Tibial artery (tissue), 4 donors: ENCODE measurements at regions not wholly inside any gene's neighbourhood (a gene's known extent, or its start where the extent isn't known, plus 50 kb on each side); places are given as distances from the start of the nearest gene placed in this dataset.

Source experiments
- DNase-seq, 2 donors: peaks; one replicate each; pipeline ENCODE4 v3.0.0-alpha.2; 2019
- H3K27ac ChIP-seq, 2 donors: fragments of 200-600 bp; sonication (generic) in 1 of 2; 1 replicate in 1 of 2; 2 replicates in 1 of 2; pipeline ENCODE4 v1.5.1; 2018 to 2019; ENCODE audit warnings: mild to moderate bottlenecking in 1 of 2
- H3K27me3 ChIP-seq, 2 donors: fragments of 200-600 bp; sonication (generic) in 1 of 2; one replicate each; pipeline versions ENCODE4 v1.5.1 to v1.6.0; 2016 to 2019
- H3K36me3 ChIP-seq, 3 donors: fragments of 200-600 bp; sonication (generic) in 2 of 3; one replicate each; pipeline ENCODE4 v1.5.1; 2016 to 2019; ENCODE audit warnings: mild to moderate bottlenecking in 2 of 3
- H3K4me1 ChIP-seq, 4 donors: fragments of 200-600 bp; sonication (generic) in 2 of 4; 1 replicate in 3 of 4; 2 replicates in 1 of 4; pipeline ENCODE4 v1.5.1; 2016 to 2019
- H3K4me3 ChIP-seq, 2 donors: fragments of 200-600 bp; sonication (generic) in 1 of 2; 1 replicate in 1 of 2; 2 replicates in 1 of 2; pipeline ENCODE4 v1.5.1; 2018 to 2019; ENCODE audit warnings: mild to moderate bottlenecking in 2 of 2
- H3K9me3 ChIP-seq, 3 donors: fragments of 200-600 bp; sonication (generic) in 1 of 3; one replicate each; pipeline ENCODE4 v1.5.1; 2016 to 2019
- intact Hi-C: fragments of 100-400 bp; cut with DNase I; formaldehyde crosslinking; loops from one replicate; pipeline ENCODE4 v1.15.0; 2023; ENCODE audit warnings: low total_unique reads
- TF ChIP-seq, protein P1 (sequence below), 2 experiments: fragments of 200-600 bp in 1 of 2; fragments of 450-650 bp in 1 of 2; IDR thresholded peaks; one replicate each; pipeline ENCODE4 v1.5.1; 2017 to 2019; ENCODE audit warnings: antibody characterized with exemption in 2 of 2, mild to moderate bottlenecking in 1 of 2, moderate library complexity in 1 of 2

DNA sequence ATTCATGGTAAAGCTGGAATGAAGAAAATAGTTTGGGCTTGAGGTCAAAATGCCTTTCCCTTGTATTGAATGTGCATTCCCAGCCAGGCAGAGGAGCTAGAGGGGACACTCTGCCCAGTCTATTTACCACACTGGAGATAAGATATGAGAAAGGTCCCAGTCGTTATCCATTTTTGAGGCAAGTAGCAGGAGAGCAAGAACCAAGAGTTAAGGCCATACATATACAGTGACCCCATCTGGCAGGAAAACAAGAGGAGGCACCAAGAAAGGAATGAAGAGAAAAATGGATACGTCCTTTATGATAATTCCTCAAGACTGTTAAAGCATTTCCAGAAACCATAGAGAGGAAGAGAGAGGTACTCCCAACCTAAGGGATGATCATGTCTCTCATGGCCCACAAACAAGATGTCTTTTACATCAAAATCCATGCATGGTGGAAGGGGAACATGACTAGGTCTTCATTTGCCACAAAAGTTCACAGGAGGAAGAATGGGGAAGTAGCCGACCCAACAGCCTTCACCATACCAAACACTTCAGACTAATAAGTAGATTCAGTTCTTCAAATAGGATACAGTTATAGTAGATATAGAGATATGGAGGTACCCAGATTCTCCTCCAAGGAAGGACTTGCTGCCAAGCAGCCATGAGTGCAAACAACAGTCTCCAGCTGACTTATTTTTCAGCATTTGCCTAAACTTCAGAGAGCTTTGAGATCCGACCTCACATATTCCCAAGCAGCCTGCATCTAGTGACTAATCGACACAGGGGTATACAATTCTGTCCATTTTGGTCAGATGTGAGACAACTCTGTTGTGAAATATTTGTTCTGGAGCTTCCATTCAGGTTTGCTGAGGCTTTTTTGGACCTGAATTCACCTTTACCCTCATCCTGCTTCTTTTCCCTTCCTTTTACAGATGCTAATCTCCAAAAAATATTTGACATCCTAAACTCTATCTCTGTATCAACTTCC is 61.1 kb upstream of the CCDC71L start:
- Histone ChIP-seq H3K4me1 (peaks cover 0 to 21% (median 2%) of the 10 kb centered on the region in 4 donors), H3K27ac (no peak overlapping the region), H3K36me3 (no peaks in the 10 kb centered on the region), H3K4me3 (no peak overlapping the region), H3K27me3 (no peaks in the 10 kb centered on the region), H3K9me3 (no peaks in the 10 kb centered on the region)
- TF ChIP-seq, protein P1, sequence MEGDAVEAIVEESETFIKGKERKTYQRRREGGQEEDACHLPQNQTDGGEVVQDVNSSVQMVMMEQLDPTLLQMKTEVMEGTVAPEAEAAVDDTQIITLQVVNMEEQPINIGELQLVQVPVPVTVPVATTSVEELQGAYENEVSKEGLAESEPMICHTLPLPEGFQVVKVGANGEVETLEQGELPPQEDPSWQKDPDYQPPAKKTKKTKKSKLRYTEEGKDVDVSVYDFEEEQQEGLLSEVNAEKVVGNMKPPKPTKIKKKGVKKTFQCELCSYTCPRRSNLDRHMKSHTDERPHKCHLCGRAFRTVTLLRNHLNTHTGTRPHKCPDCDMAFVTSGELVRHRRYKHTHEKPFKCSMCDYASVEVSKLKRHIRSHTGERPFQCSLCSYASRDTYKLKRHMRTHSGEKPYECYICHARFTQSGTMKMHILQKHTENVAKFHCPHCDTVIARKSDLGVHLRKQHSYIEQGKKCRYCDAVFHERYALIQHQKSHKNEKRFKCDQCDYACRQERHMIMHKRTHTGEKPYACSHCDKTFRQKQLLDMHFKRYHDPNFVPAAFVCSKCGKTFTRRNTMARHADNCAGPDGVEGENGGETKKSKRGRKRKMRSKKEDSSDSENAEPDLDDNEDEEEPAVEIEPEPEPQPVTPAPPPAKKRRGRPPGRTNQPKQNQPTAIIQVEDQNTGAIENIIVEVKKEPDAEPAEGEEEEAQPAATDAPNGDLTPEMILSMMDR (IDR thresholded peaks at IDR 0.05) = no peak
- DNase-seq = no peak
- intact Hi-C loops = no loop called here

DNA sequence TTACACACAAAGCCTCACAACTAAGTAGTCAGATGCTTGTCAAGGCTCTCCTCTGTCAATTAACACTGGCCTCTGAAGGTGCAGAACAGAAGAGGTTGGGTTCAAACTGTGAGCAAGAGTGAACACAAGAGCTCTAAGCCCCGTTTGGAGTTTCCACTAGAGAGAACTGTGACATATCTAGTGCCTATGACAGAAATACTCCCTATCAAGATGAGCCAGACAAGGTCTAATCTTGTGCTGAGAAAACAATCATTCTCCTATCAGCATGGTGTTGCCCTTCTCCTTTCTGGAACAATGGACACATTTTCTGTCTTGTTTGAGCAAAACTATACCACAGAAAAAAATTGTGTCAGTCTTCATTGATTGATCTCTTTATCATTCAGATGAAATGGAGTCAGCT is 62.4 kb upstream of the CCDC71L start:
- Histone ChIP-seq H3K4me1 (peaks cover 0 to 8% (median 0%) of the 10 kb centered on the region in 4 donors), H3K27ac (no peak overlapping the region), H3K9me3 (no peaks in the 10 kb centered on the region), H3K27me3 (no peaks in the 10 kb centered on the region), H3K36me3 (no peaks in the 10 kb centered on the region), H3K4me3 (no peak overlapping the region)
- intact Hi-C loops = no loop called here
- TF ChIP-seq, protein P1 (IDR thresholded peaks at IDR 0.05) = no peak
- DNase-seq = no peak

- DNase-seq = no peak
- H3K36me3 ChIP-seq = no peaks in the 10 kb centered on the region
- H3K4me3 ChIP-seq = no peak overlapping the region
- H3K27me3 ChIP-seq = no peaks in the 10 kb centered on the region
- TF ChIP-seq, protein P1 (IDR thresholded peaks at IDR 0.05) = no peak
- H3K9me3 ChIP-seq = no peaks in the 10 kb centered on the region
- no peak overlapping the region for H3K27ac ChIP-seq
- intact Hi-C loops = loop anchor here (10.0 kb wide), 1 partner anchor 185 kb away; no protein-coding TSS in a partner anchor
- H3K4me1 ChIP-seq = peaks cover 0 to 32% (median 6%) of the 10 kb centered on the region in 4 donors
These were observed 68.9 kb upstream of the CCDC71L start for GRCh38 chr7:106729720-106730385.

DNA sequence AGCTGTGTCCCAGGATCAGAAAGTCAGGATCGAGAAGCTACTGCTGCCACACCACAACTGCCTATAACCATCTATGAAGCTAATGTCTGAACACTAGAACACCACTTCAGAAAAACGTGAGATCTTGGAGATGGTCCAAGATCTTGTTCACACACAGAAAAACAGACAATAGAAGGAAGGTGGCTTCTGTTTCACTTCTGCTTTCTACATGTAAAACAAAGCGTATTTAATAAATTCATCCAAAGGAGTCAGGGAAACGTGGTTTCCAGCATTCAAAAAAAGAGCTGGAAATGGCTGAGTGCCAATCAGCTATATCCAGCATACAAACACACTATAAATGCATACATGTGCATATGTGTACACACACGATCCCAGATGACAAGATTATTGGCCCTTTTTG is 70.2 kb upstream of the CCDC71L start:
- intact Hi-C loops = loop anchor here (10.0 kb wide), 1 partner anchor 186 kb away; no protein-coding TSS in a partner anchor
- Histone ChIP-seq H3K4me1 (peaks cover 0 to 32% (median 6%) of the 10 kb centered on the region in 4 donors), H3K4me3 (no peak overlapping the region), H3K9me3 (no peaks in the 10 kb centered on the region), H3K36me3 (no peaks in the 10 kb centered on the region), H3K27me3 (no peaks in the 10 kb centered on the region), H3K27ac (no peak overlapping the region)
- TF ChIP-seq, protein P1 (IDR thresholded peaks at IDR 0.05) = no peak
- DNase-seq = no peak

GRCh38 chr7:106731646-106732444 is 70.9 kb upstream of the CCDC71L start:
- TF ChIP-seq, protein P1 (IDR thresholded peaks at IDR 0.05) = no peak
- Histone ChIP-seq H3K27me3 (no peaks in the 10 kb centered on the region), H3K4me3 (no peak overlapping the region), H3K4me1 (peaks cover 0 to 35% (median 8%) of the 10 kb centered on the region in 4 donors), H3K9me3 (no peaks in the 10 kb centered on the region), H3K27ac (no peak overlapping the region), H3K36me3 (no peaks in the 10 kb centered on the region)
- no peak for DNase-seq
- intact Hi-C loops = loop anchor here (10.0 kb wide), 1 partner anchor 187 kb away; no protein-coding TSS in a partner anchor
